Skin of body (tissue), 1 donor: ENCODE measurements at regions not wholly inside any gene's neighbourhood (a gene's known extent, or its start where the extent isn't known, plus 50 kb on each side); places are given as distances from the start of the nearest gene placed in this dataset.
"Not testable (repeated sequence)": the region's sequence is repeated elsewhere in the genome, so short reads cannot be mapped to it uniquely, and the experiment has no call there.

Experiments used
- DNase-seq: peaks from one replicate; lab custom pipeline; 2025; lab: John Stamatoyannopoulos, UW

- DNase-seq: no peak
These were observed 139.9 kb upstream of the G2E3 start for GRCh38 chr14:30419037-30419436.

- DNase-seq: peak; percentile 29
These were observed 138.4 kb upstream of the G2E3 start for GRCh38 chr14:30420515-30420914.

GRCh38 chr14:30426463-30426862 is 132.5 kb upstream of the G2E3 start:
- no peak for DNase-seq

GRCh38 chr14:30427401-30427800 is 131.6 kb upstream of the G2E3 start:
- no peak for DNase-seq

- no peak for DNase-seq
These were observed 131.1 kb upstream of the G2E3 start for GRCh38 chr14:30427846-30428245.

GRCh38 chr14:30431552-30431951 is 127.4 kb upstream of the G2E3 start:
- DNase-seq: no peak

- DNase-seq: no peak
These were observed 118.0 kb upstream of the G2E3 start for GRCh38 chr14:30440961-30441360.

- DNase-seq: peak; percentile 55
These were observed 115.5 kb upstream of the G2E3 start for GRCh38 chr14:30443368-30444007.

GRCh38 chr14:30444451-30444850 is 114.5 kb upstream of the G2E3 start:
- no peak for DNase-seq

GRCh38 chr14:30445011-30445793 is 113.8 kb upstream of the G2E3 start:
- DNase-seq: no peak

- DNase-seq: no peak
These were observed 113.1 kb upstream of the G2E3 start for GRCh38 chr14:30445852-30446251.

GRCh38 chr14:30450631-30451545 is 108.1 kb upstream of the G2E3 start:
- peak; percentile 69 for DNase-seq

GRCh38 chr14:30456296-30456695 is 102.7 kb upstream of the G2E3 start:
- no peak for DNase-seq

GRCh38 chr14:30462358-30462757 is 96.6 kb upstream of the G2E3 start:
- DNase-seq: no peak

GRCh38 chr14:30464481-30464880 is 94.5 kb upstream of the G2E3 start:
- no peak for DNase-seq

GRCh38 chr14:30468354-30468753 is 90.6 kb upstream of the G2E3 start:
- DNase-seq: no peak

GRCh38 chr14:30471980-30472379 is 87.0 kb upstream of the G2E3 start:
- DNase-seq: no peak

- DNase-seq: not testable (repeated sequence)
These were observed 84.9 kb upstream of the G2E3 start for GRCh38 chr14:30473846-30474696.

- no peak for DNase-seq
These were observed 76.7 kb upstream of the G2E3 start for GRCh38 chr14:30482276-30482675.

GRCh38 chr14:30484201-30484600 is 74.8 kb upstream of the G2E3 start:
- DNase-seq: no peak

- no peak for DNase-seq
These were observed 74.0 kb upstream of the G2E3 start for GRCh38 chr14:30484976-30485375.
